Amygdala (tissue), 56 donors: ENCODE measurements at regions not wholly inside any gene's neighbourhood (a gene's known extent, or its start where the extent isn't known, plus 50 kb on each side); places are given as distances from the start of the nearest gene placed in this dataset.

Experiments
- DNase-seq, 56 donors: peaks; one replicate each; lab custom pipeline; 2025; lab: John Stamatoyannopoulos, UW

- no peak for DNase-seq
Observed at GRCh38 chr3:107992976-107993684, 97.7 kb downstream of the CD47 start.

GRCh38 chr3:107990926-107991325, 99.9 kb downstream of the CD47 start:
- DNase-seq, result no peak

- DNase-seq, result no peak
Observed at GRCh38 chr3:107990433-107990832, 100.4 kb downstream of the CD47 start.

- no peak for DNase-seq
Observed at GRCh38 chr3:107989661-107990060, 101.2 kb downstream of the CD47 start.

GRCh38 chr3:107988460-107989175, 102.2 kb downstream of the CD47 start:
- DNase-seq, result peak in 1 of 56 donors; percentile 11

GRCh38 chr3:107987036-107987939, 103.5 kb downstream of the CD47 start:
- DNase-seq, result peak in 4 of 56 donors; percentile 8 to 20 (median 17)

GRCh38 chr3:107986505-107986904, 104.3 kb downstream of the CD47 start:
- DNase-seq, result no peak

GRCh38 chr3:107985496-107985895, 105.3 kb downstream of the CD47 start:
- no peak for DNase-seq

- no peak for DNase-seq
Observed at GRCh38 chr3:107983247-107983646, 107.6 kb downstream of the CD47 start.

- DNase-seq, result no peak
Observed at GRCh38 chr3:107982165-107982564, 108.7 kb downstream of the CD47 start.

GRCh38 chr3:107981471-107982111, 109.2 kb downstream of the CD47 start:
- peak in 9 of 56 donors; percentile 5 to 24 (median 14) for DNase-seq

- no peak for DNase-seq
Observed at GRCh38 chr3:107979538-107979937, 111.3 kb downstream of the CD47 start.

GRCh38 chr3:107978131-107979055, 112.4 kb downstream of the CD47 start:
- DNase-seq, result no peak

GRCh38 chr3:107977221-107978130, 113.4 kb downstream of the CD47 start:
- no peak for DNase-seq

- no peak for DNase-seq
Observed at GRCh38 chr3:107976202-107976800, 114.5 kb downstream of the CD47 start.

GRCh38 chr3:107975529-107976201, 115.2 kb downstream of the CD47 start:
- DNase-seq, result no peak

- no peak for DNase-seq
Observed at GRCh38 chr3:107973961-107974360, 116.9 kb downstream of the CD47 start.
